K562 (cell line): ENCODE measurements at regions not wholly inside any gene's neighbourhood (a gene's known extent, or its start where the extent isn't known, plus 50 kb on each side); places are given as distances from the start of the nearest gene placed in this dataset.

Source experiments
- ATAC-seq: fragments of 200-7000 bp; cut with Tn5 transposase; 3 replicates; pipeline ENCODE4 v1.9.1; 2020; ENCODE audit warnings: moderate library complexity
- BruUV-seq: library from RNA; stranded (reverse); fragments of 400-500 nt; replicated peaks from 2 replicates; lab custom pipeline; 2021; lab: Mats Ljungman, UMichigan
- CTCF ChIA-PET: fragments of 300-600 bp; formaldehyde crosslinking; extraction: SDS; loops from one replicate; lab custom pipeline; 2021; ENCODE audit warnings: low intra/inter-chr PET ratio; lab: Yijun Ruan, JAX
- POLR2A ChIA-PET: fragments of 300-600, 350-650 bp; sonication (Branson Sonifier 250); formaldehyde crosslinking; extraction: SDS; loops from one replicate; lab custom pipeline; 2021; ENCODE audit warnings: antibody characterized with exemption, inconsistent platforms; lab: Yijun Ruan, JAX
- DNase-seq, 4 experiments: peaks; one replicate each; pipeline versions ENCODE4 v3.0.0 to v3.0.0-alpha.2; 2011 to 2018; ENCODE audit warnings: low spot score in 3 of 4, mixed read lengths in 3 of 4; ENCODE audit errors: extremely low read depth in 1 of 4
- FAIRE-seq: peaks from 2 replicates; lab custom pipeline; 2011; peaks lifted over from hg19 to GRCh38; lab: Jason Lieb, UNC
- H2AFZ ChIP-seq: 2 replicates; pipeline ENCODE4 v1.6.0; 2011; ENCODE audit warnings: low read depth, low read length, control low read depth, inconsistent platforms
- H3K27ac ChIP-seq: fragments of 200-600 bp; 3 replicates; pipeline ENCODE4 v1.8.0; 2011; ENCODE audit warnings: low read depth, mild to moderate bottlenecking, control low read depth, inconsistent platforms, low read length, moderate library complexity, mixed read lengths; ENCODE audit errors: extremely low read depth
- H3K27me3 ChIP-seq, 2 experiments: fragments of 300-600 bp in 1 of 2; 2 replicates in 1 of 2; 3 replicates in 1 of 2; pipeline versions ENCODE4 v1.6.0 to v1.8.0; 2011; ENCODE audit warnings: inconsistent platforms in 2 of 2, low read length in 2 of 2, mild to moderate bottlenecking in 1 of 2, mixed read lengths in 1 of 2, moderate library complexity in 1 of 2; ENCODE audit not compliant: control insufficient read depth in 2 of 2, insufficient read depth in 2 of 2
- H3K36me3 ChIP-seq: fragments of 300-600 bp; 3 replicates; pipeline ENCODE4 v1.8.0; 2011; ENCODE audit warnings: mild to moderate bottlenecking, low read length, inconsistent platforms; ENCODE audit not compliant: control insufficient read depth, insufficient read depth
- H3K4me1 ChIP-seq, 2 experiments: fragments of 200-600 bp in 1 of 2; replicated peaks in 1 of 2; 2 replicates in 1 of 2; 3 replicates in 1 of 2; pipeline versions ENCODE4 v1.5.1 to v1.8.0; 2011; ENCODE audit warnings: inconsistent platforms in 2 of 2, low read length in 2 of 2, mild to moderate bottlenecking in 1 of 2, mixed read lengths in 1 of 2, moderate library complexity in 1 of 2; ENCODE audit not compliant: control insufficient read depth in 2 of 2, insufficient read depth in 2 of 2
- H3K4me2 ChIP-seq: 2 replicates; pipeline ENCODE4 v1.6.1; 2011; ENCODE audit warnings: low read length, control low read depth, inconsistent platforms, mixed read lengths; ENCODE audit not compliant: insufficient read depth
- H3K4me3 ChIP-seq: fragments of 200-600 bp; sonication (generic), shearing (Covaris generic); 2 replicates; pipeline ENCODE4 v1.5.1; 2016; ENCODE audit warnings: control low read depth, inconsistent platforms
- H3K79me2 ChIP-seq: fragments of 200-600 bp; 3 replicates; pipeline ENCODE4 v1.8.0; 2011; ENCODE audit warnings: low read length, inconsistent platforms; ENCODE audit not compliant: control insufficient read depth, insufficient read depth
- H3K9ac ChIP-seq, 2 experiments: 2 replicates each; pipeline versions ENCODE4 v1.6.0 to v1.6.1; 2011; ENCODE audit warnings: low read depth in 2 of 2, low read length in 2 of 2, control low read depth in 1 of 2, inconsistent platforms in 1 of 2, mild to moderate bottlenecking in 1 of 2, mixed read lengths in 1 of 2; ENCODE audit not compliant: insufficient read depth in 1 of 2
- H3K9me1 ChIP-seq: one replicate; pipeline ENCODE4 v1.6.0; 2011; ENCODE audit warnings: inconsistent platforms, mild to moderate bottlenecking, low read length, moderate library complexity; ENCODE audit not compliant: control insufficient read depth, insufficient read depth
- H3K9me3 ChIP-seq: replicated peaks from 2 replicates; pipeline ENCODE4 v1.5.1; 2011; ENCODE audit warnings: low read depth, low read length, inconsistent platforms; ENCODE audit not compliant: control insufficient read depth, insufficient read depth
- H4K20me1 ChIP-seq: replicated peaks from 2 replicates; pipeline ENCODE4 v1.6.1; 2011; ENCODE audit warnings: low read length, inconsistent platforms, mixed read lengths; ENCODE audit not compliant: control insufficient read depth, insufficient read depth
- BCOR ChIP-seq: fragments of 450-650 bp; IDR thresholded peaks from 2 replicates; pipeline ENCODE4 v1.6.1; 2016
- IRF2 ChIP-seq: sonication (generic); formaldehyde crosslinking; IDR thresholded peaks from 2 replicates; pipeline ENCODE4 v1.8.1; 2022; ENCODE audit warnings: mild to moderate bottlenecking, missing genetic modification reagents
- KAT8 ChIP-seq: fragments of 450-650 bp; IDR thresholded peaks from 2 replicates; pipeline ENCODE4 v1.6.1; 2016; ENCODE audit warnings: low read depth, mild to moderate bottlenecking
- MEF2A ChIP-seq: IDR thresholded peaks from 2 replicates; pipeline ENCODE4 v1.6.1; 2011; ENCODE audit warnings: low read depth, mild to moderate bottlenecking, low read length, moderate library complexity; ENCODE audit not compliant: control insufficient read depth
- POU5F1 ChIP-seq: fragments of 150-350 bp; IDR thresholded peaks from 2 replicates; pipeline ENCODE4 v1.6.1; 2014; ENCODE audit warnings: borderline replicate concordance, low read length, low read depth, mild to moderate bottlenecking; ENCODE audit not compliant: partially characterized antibody
- SAFB2 ChIP-seq: fragments of 200-400 bp; formaldehyde crosslinking; IDR thresholded peaks from 2 replicates; pipeline ENCODE4 v1.6.1; 2018; ENCODE audit warnings: borderline replicate concordance, low read length, low read depth, moderate library complexity; ENCODE audit not compliant: severe bottlenecking
- SREBF1 ChIP-seq: fragments of 150-350 bp; IDR thresholded peaks from 2 replicates; pipeline ENCODE4 v1.6.1; 2014; ENCODE audit warnings: antibody characterized with exemption, low read depth, low read length, borderline replicate concordance
- TEAD1 ChIP-seq, 2 experiments: fragments of 450-650 bp in 1 of 2; sonication (generic) in 1 of 2; formaldehyde crosslinking; IDR thresholded peaks; 2 replicates each; pipeline versions ENCODE4 v1.4.0 to v1.8.0; 2020 to 2022; ENCODE audit warnings: mild to moderate bottlenecking in 2 of 2, missing genetic modification reagents in 1 of 2
- ZNF408 ChIP-seq: fragments of 250-450 bp; sonication (Bioruptor Pico); IDR thresholded peaks from 2 replicates; pipeline ENCODE4 v1.4.0; 2020; ENCODE audit warnings: low read depth, mild to moderate bottlenecking, moderate library complexity
- ZNF41 ChIP-seq: fragments of 250-450 bp; sonication (Bioruptor Pico); conservative IDR thresholded peaks from 2 replicates; pipeline ENCODE4 v1.4.0; 2020; ENCODE audit warnings: mild to moderate bottlenecking
- ZNF518B ChIP-seq: fragments of 250-450 bp; sonication (Bioruptor Pico); IDR thresholded peaks from 2 replicates; pipeline ENCODE4 v1.5.0; 2021; ENCODE audit warnings: mild to moderate bottlenecking, moderate library complexity
- WGBS: fragments of 100-300 bp; shearing (Covaris generic); methylation state at CpG from one replicate; pipeline ENCODE4 v1.1.6; 2016; ENCODE audit warnings: low coverage, mixed read lengths; ENCODE audit not compliant: insufficient coverage; ENCODE audit errors: missing lambda C conversion rate; 5-methylcytosine and 5-hydroxymethylcytosine counted together
- in situ Hi-C: fragments of 300-500 bp; cut with MboI; formaldehyde crosslinking; loops from 4 replicates; pipeline ENCODE4 v1.15.0; 2018; ENCODE audit warnings: inconsistent platforms, mixed read lengths
- intact Hi-C: fragments of 100-400 bp; cut with micrococcal nuclease; formaldehyde crosslinking; loops from 2 replicates; pipeline ENCODE4 v1.14.2; 2022

- Histone ChIP-seq H2AFZ (no peak overlapping the region), H3K9ac (no peak overlapping the region), H3K4me2 (no peak overlapping the region), H3K4me3 (no peak overlapping the region), H3K9me1 (no peaks in the 10 kb centered on the region), H3K36me3 (no peaks in the 10 kb centered on the region), H3K27me3 (peaks cover 6 to 22% of the 10 kb centered on the region in 2 experiments; a peak in 3 of 5 replicates), H3K27ac (no peak overlapping the region), H3K9me3 (no peaks in the 10 kb centered on the region), H3K79me2 (no peaks in the 10 kb centered on the region), H3K4me1 (no peaks in the 10 kb centered on the region), H4K20me1 (no peaks in the 10 kb centered on the region)
- TF ChIP-seq SREBF1 (no peak), SAFB2 (no peak), KAT8 (no peak), ZNF41 (CRISPR knock-in tag) (no peak), ZNF518B (no peak), ZNF408 (CRISPR knock-in tag) (no peak), MEF2A (no peak), POU5F1 (no peak), TEAD1 (CRISPR knock-in tag; IDR thresholded peaks at IDR 0.05) (no peak), IRF2 (CRISPR knock-in tag) (no peak), BCOR (no peak)
- POLR2A ChIA-PET: no interaction called here
- DNase-seq (no peak), ATAC-seq (no peak), FAIRE-seq (no peak)
- no TSS peak for BruUV-seq
- intact Hi-C loops: no loop called here
- in situ Hi-C loops: no loop called here
- 0% methylated on average over 2 of the region's 2 CpGs for WGBS
- CTCF ChIA-PET: no interaction called here
Observed at GRCh38 chr2:66233981-66234380, 200.9 kb upstream of the MEIS1 start.
